ENCODE measurements at regions not wholly inside any gene's neighbourhood (a gene's known extent, or its start where the extent isn't known, plus 50 kb on each side); places are given as distances from the start of the nearest gene placed in this dataset.
"Not testable (repeated sequence)": the region's sequence is repeated elsewhere in the genome, so short reads cannot be mapped to it uniquely, and the experiment has no call there.

DNA sequence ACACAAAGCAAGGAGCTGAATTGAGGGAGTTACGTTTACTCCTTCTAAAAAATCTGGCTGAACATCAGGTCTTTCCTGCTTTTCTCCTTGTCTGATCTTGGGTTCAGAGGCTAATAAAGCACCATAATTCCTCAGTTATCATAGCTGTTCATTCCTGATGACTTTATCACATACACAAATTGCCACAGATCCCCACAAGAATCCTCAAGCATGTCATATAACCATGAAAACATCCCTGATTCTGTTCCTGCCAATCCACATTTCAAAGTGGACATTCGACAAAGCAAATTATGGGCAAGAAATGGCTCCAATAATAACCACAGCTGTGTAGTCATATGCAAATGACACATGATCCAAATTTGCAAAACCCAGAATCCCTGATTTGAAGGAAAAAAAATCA is 321.3 kb downstream of the MEX3B start:
- DNase-seq (ENCODE audit: low read depth, low spot score): no peak

DNA sequence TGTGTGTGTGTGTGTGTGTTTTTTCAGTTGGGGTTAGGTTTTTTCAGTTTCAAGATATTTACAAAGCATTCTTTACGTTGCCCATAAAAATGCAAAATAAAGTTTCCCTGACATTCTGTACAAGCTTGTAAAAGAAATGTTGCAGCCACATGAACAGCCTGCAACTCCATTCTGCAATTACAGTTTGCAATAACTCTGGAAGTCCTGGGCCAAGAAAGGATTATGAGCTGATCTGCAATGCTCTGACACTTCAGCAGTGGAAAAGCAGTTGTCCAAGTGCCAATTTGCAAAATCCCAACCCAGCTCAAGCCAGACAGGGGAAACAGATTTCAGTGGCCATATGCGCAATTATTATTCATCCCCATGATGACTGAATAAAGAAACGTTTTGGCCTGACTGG is 322.1 kb downstream of the MEX3B start:
- no peak for DNase-seq (ENCODE audit: low read depth, low spot score)

DNA sequence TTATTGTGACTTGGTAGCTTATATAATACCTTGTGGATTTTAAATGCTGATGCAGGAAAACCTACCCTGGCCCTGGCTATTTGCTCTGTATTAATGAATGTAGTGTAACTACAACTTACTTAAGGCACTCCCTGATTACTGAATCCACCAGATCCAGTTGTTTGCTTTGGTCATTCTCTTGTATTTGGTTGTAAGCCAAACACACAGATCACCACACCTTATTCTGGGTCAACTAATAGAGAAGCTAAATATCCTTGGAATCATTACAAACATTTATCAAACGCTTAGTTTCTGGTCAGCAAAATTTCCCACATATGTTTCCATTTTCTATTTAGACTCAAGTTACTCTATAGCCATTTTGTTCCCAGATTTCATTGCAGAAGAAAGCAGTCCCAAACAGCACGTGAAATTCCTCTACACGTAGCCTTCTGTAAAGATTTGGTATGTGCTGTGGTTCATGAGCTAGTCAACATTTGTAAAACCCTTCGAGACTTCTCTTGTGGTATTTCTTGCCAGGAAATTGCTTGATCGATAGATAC is 322.6 kb downstream of the MEX3B start:
- no peak for DNase-seq (ENCODE audit: low read depth, low spot score)

DNA sequence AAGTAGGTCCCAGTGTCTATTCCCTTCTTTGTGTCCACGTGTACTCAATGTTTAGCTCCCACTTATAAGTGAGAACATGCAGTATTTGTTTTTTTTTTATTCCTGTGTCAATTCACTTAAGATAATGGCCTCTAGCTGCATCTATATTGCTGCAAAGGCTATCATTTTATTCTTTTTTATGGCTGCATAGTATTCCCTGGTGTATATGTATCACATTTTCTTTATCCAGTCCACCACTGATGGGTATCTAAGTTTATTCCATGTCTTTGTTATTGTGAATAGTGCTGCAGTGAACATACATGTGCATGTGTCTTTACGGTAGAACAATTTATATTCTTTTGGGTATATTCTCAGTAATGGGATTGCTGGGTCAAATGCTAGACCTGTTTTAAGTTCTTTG is 329.4 kb downstream of the MEX3B start:
- not testable (repeated sequence) for DNase-seq (ENCODE audit: low read depth, low spot score)

DNA sequence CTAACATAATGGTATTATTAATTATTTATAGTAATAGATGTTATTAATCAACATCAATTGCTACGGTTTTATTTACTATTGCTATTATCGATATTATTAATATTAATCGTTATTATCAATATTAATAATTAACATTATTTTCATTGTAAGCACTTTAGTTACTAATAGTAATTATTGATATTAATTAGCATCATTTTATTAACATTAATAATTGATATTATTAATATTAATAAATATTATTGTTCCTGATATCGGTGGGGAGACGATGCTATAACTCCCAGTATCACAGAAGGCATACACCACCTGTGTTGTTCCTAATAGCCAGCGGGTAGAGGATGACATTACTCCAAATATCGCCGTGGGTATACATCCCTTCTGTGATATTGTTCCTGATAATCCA is 335.5 kb downstream of the MEX3B start:
- DNase-seq (ENCODE audit: low read depth, low spot score): no peak

DNA sequence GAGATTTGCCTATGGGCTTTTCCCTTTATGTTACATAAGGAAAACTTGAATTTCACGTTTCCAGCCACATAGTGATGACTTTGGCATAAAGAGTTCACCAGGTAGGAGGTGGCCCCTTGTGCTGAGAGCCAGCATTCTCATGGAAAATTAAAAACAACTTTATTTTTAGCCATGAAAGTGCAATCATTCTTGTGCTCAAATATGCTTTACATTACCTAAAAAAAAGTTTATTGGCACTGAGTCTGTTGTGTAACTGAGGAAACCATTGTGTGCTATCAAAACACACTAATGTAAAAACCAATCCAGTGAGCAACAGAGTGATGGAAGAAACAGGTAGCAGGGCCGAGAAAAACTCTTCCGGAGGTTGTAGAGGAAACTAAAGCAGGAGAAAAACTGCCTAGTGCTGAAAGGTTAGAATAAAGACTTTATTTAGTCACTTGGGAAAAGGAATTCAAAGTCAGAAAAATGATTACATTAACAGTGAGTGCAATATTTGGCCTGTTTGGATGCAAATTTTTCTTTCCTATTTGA is 332.9 kb upstream of the TMC3 start:
- not testable (repeated sequence) for DNase-seq (ENCODE audit: low read depth, low spot score)

DNA sequence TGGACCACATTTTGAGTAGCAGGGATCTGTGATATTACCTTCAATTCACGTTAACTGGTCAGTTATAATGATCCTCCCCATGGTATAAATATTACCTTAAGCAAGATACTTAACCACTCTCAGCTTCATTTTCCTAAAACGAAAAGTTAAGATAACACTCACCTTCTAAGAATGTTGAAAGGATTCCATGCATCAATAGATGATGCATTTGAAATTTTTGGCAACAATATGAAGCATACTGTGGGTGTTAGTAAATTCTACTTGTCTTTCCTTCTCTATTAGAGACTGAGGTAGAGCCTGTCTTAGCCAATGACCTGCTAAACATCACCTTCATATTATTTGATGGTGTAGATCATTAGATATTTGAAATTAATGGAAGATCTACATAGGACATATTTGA is 331.7 kb upstream of the TMC3 start:
- DNase-seq (ENCODE audit: low read depth, low spot score): not testable (repeated sequence)

DNA sequence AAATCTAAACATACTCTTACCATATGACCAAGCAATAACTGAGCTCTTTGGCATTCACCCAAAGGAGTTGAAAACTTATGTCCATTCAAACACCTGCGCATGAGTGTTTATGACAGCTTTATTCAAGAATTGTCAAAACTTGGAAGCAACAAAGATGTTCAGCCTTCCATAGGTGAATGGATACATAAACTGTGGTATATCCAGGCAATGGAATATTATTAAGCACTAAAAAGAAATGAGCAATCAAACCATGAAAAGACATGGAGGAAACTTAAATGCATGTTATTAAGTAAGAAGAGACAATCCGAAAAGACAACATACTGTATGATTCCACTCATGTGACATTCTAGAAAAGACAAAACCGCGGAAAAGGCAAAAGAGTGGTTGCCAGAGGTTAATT is 312.0 kb upstream of the TMC3 start:
- DNase-seq (ENCODE audit: low read depth, low spot score): no peak

DNA sequence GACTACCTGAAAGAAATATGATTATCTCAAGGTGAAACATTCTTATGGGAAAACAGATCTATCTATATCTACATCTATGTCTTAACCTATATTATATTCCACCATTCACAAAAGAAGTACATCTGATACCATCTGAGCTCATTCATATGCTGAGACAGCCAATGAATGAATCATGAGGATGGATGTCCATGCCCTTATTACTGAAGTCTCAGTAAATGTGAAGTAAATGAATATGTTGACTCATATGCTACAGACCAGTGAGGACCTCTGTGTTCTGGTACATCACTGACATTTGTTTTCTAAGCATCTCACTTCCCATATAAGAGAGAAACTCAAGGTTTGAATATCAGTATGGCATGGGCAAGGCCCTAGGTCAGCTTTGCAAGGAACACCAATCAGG is 311.2 kb upstream of the TMC3 start:
- no peak for DNase-seq (ENCODE audit: low read depth, low spot score)

DNA sequence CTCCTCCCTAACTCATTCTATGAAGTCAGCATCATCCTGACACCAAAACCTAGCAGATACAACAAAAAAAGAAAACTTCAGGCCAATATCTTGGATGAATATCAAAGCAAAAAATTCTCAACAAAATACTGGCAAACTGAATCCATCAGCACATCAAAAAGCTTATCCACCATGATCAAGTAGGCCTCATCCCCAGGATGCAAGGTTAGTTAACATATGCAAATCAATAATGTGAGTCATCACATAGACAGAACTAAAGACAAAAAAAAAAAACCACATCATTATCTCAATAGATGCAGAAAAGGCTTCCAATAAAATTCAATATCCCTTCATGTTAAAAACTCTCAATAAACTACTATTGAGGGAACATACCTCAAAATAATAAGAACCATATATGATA is 306.8 kb upstream of the TMC3 start:
- DNase-seq (ENCODE audit: low read depth, low spot score): no peak

DNA sequence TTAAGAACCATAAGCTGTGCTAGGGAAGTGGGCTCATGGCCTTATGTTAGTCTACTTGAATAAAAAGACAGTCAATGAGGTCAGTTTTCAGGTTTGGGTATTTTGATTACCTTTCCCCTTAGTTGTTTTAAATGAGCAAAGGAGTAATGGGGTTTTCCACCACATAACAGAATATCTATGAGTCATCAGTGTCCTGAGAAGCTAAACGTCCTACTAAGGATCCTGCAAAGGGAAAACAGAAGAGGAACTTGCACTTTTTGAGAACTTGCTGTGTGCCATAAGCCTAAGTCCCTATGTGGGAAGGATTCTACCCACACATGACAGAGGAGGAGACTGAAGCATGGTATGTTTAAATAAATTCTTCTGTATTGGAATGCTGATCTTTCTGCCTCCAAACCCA is 292.8 kb upstream of the TMC3 start:
- DNase-seq (ENCODE audit: low read depth, low spot score): no peak

DNA sequence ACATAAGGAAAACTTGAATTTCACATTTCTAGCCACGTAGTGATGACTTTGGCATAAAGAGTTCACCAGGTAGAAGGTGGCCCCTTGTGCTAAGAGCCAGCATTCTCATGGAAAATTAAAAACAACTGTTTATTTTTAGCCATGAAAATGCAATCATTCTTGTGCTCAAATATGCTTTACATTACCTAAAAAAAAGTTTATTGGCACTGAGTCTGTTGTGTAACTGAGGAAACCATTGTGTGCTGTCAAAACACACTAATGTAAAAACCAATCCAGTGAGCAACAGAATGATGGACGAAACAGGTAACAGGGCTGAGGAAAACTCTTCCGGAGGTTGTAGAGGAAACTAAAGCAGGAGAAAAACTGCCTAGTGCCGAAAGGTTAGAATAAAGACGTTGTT is 287.0 kb upstream of the TMC3 start:
- DNase-seq (ENCODE audit: low read depth, low spot score): no peak

DNA sequence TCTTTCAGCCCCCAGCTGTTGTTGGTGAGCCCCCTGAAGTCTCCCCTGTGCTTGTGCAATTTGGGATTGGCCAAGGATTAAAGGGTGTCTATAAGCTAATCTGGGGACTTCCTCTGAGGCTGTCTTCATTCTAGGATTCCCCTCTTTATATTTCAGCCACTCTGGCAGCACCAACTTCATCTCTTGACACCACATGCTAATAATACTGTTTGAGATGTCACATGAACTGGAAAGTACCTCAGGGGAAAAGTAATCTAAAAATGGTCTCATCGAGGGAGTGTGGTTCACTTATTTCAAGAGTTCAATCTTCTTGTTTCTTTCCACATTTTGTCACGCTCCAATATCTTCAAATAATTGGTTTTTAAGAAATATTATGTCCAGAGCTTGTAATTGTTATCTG is 279.2 kb upstream of the TMC3 start:
- DNase-seq (ENCODE audit: low read depth, low spot score): no peak

DNA sequence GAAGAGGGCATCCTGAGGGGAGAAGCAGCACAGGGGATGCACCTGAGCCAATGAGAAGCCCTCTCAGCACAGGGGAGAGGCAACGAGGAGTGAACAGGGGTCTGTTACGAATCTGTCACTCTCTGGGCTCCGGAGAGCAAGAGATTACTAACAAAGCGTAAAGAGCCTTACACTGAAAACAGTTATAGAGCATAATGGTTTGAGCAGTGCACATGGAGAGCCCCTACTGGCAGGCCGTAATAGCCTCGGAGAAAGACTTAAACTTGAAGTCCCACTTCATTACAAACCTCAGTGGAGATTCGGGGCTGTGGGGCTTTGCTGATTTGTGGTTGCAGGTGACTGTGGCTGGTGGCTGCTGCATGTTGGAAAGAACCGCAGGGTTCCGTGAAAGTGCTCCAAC is 271.5 kb upstream of the TMC3 start:
- DNase-seq (ENCODE audit: low read depth, low spot score): no peak

DNA sequence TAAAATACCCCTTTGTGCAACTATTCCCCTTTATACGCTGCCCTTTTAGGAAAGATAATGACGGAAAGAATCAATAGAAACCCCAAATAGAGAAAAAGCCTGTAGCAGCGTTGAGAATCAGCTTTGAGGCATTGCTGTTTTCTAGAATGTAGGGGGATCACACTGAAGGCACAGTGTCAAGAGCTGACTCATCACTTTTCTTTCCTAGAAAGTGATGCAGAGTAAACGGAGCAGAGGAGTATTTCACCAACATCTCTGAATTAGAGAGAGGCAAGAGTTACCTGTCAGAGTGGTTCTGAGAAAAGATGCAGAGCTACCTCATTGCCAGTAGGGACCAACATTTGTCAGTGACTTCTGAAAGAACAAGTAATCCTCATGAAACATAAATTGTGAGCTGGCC is 269.8 kb upstream of the TMC3 start:
- no peak for DNase-seq (ENCODE audit: low read depth, low spot score)

DNA sequence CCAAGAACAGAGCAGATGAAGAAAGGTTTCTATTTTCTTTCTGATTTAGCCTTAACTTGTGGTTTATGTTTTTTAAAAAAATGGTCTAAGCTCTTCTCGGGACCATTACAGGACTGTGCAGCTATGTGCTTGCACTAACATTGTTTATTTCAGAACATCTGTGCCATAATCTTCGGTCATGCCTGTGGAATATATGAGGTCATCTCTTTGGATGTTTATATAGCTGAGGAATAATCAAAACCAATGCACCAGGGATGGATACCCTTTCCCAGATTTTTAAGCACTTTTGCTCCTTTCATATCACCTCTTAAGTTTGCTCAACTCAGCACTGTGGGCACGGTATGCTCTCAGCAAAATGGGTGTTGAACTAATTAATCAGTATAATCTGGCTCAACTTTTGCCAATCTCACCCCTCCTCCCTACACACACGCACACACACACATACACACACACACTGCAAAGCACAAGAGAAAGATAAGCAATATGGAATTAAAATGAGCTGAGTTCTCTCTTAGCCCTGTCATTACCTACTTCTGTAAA is 268.5 kb upstream of the TMC3 start:
- DNase-seq (ENCODE audit: low read depth, low spot score): no peak

DNA sequence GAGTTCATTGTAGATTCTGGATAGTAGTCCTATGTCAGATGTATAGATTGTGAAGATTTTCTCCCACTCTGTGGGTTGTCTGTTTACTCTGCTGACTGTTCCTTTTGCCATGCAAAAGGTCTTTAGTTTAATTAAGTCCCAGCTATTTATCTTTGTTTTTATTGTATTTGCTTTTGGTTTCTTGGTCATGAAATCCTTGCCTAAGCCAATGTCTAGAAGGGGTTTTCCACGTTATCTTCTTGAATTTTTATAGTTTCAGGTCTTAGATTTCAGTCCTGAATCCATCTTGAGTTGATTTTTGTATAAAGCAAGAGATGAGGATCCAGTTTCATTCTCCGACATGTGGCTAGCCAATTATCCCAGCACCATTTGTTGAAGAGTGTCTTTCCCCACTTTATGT is 262.1 kb upstream of the TMC3 start:
- not testable (repeated sequence) for DNase-seq (ENCODE audit: low read depth, low spot score)

DNA sequence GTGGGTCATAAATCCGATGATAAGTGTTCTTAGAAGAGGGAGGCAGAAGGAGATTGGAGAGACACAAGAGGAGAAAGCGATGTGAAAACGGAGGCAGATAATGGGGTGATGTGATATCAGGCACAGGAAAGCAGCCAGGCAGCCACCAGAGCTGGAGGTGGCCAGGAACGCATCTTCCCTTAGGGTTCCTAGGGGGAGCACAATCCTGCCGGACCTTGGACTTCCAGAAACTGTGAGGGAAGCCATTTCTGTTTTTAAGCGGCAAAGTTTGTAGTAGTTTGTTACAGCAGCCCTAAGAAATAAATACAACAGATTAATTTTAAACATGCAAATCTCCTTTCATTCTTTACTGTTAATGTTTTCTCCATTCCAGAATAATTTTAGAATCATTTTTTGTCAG is 259.9 kb upstream of the TMC3 start:
- DNase-seq (ENCODE audit: low read depth, low spot score): no peak

DNA sequence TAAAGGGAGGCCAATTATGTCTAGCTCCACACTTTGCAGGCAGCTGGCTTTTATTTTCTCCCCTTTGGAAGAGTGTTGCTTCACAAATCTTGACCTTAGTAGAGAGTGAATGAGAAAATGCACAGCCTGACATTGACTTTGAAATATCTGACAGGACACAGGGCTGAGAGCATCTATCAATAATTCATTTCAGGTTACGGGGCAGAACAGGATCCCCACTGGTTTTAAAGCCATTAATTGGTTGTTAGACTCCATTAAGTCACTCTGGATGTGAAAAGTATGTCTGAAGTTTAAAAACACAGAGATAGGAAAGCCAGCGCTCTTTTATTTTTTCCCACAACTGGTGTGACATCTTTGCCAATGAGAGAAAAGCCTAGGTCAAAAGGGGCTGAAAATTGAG is 251.9 kb upstream of the TMC3 start:
- DNase-seq (ENCODE audit: low read depth, low spot score): no peak

DNA sequence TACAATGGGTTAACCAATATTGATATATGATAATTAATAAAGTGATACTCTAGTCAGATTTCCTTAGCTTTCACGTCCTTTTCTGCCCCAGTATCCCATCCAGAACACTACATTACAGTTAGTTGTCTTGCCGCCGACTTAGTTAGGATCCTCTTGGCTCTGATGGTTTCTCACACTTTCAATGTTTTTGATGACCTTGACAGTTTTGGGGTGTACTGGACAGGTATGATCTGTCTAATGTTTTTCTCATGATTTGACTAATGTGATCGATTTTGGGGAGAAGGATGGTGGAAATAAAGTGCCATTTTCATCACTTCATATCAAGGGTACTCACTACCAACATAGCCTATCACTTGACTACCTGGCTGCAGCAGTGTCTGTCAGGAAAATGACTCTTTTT is 245.0 kb upstream of the TMC3 start:
- DNase-seq (ENCODE audit: low read depth, low spot score): no peak

DNA sequence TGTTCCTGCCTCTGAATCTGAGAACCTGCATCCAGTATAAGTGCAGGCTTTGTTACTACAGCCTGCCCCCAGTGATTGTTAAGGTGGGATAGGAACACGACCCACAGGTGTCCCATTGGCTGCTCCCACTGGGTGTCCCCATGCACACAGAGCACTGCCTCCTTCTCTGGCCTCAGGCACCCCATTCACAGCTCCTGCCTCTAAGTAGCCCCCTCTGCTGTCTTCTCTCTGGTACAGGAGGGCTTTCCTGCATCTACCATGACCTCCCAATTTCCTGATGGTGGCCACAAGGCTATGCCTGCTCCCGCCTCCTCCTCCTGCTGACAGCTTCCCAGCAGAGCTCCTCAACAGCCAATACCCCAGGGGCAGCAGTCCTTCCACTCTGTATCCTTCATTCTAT is 238.6 kb upstream of the TMC3 start:
- no peak for DNase-seq (ENCODE audit: low read depth, low spot score)

DNA sequence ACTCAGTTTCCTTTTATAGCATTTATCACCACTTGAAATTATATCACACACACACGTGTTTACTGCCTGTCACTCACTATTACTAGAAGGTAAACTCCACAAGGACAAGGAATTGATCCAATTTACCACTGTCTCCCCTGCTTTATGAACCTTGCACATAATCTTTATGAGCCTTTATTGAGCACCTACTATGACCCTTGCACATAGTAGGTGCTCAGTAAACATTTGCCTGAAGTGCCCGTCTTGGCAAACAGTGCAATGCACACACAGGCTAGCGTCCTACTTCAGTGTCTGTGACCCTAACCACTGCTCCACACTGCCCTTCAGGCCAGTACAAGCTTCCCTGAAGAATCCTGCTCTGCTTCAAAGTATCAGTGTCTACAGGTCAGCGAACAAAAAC is 237.7 kb upstream of the TMC3 start:
- DNase-seq (ENCODE audit: low read depth, low spot score): no peak

DNA sequence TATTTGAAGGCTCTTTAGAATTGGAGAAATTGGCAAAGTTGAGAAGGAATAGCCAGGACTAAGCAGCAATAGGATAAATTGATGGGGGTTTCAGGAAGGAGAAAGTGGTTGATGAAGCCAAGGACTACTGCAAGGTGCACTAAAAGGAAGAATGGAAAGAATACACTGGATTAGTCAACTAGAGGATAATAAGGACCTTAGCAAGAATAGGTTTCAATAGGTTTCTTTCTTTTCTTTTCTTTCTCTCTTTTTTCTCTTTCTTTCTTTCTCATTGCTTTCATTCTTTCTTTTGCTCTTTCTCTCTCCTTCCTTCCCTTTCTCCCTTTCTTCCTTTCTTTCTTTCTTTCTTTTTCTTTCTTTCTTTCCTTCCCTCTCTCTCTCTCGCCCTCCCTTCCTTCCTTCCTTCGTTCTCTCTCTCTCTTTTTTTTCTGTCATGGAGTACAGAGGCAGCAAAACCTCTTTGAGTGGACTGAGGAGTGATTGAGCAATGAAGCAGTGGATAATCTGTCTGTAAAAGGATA is 234.4 kb upstream of the TMC3 start:
- no peak for DNase-seq (ENCODE audit: low read depth, low spot score)

DNA sequence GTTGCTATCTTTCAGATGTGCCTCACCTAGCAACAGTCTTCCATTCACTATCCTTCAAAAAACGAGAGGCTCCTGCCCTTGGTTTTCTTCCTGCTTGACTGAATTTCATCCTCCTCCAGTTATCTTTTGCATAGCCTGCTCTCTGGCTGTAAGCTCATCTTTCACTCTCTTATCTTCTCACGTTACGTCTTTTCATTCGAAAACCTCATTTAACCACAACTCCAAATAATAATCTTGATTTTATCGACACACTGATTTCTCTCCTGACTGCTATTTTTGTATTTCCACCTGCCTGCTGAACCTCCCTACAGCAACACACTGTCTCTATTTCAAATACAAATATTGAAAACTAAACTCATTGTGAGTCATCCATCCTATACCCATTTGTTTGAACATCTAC is 230.7 kb upstream of the TMC3 start:
- no peak for DNase-seq (ENCODE audit: low read depth, low spot score)
